ENCODE measurements at regions not wholly inside any gene's neighbourhood (a gene's known extent, or its start where the extent isn't known, plus 50 kb on each side); places are given as distances from the start of the nearest gene placed in this dataset.

- DNase-seq (ENCODE audit: low read depth in 2 of 2), result no peak
Measured at GRCh38 chr6:12221856-12222255, 68.3 kb upstream of the EDN1 start.

- no peak for DNase-seq (ENCODE audit: low read depth in 2 of 2)
Measured at GRCh38 chr6:12222405-12223366, 67.5 kb upstream of the EDN1 start.

GRCh38 chr6:12223383-12223782 is 66.8 kb upstream of the EDN1 start:
- no peak for DNase-seq (ENCODE audit: low read depth in 2 of 2)

DNA sequence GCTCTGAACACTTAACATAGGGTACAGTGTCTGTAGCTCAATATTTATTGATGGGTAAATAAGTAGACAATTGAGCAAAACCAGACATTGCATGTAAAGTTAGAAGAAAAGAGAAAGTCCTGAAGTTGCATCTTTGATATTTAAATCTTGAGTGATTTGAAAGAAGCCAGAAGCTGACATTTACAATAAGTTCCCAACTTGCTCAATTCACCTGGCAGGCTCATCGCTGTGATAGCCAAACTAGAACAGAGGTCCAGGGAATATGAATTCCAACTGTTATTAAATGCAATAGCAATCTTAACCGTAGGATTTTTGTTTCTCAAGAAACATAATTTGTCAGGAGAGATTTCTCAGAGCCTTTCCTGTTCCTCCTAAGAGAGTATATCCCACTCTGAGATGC is 65.9 kb upstream of the EDN1 start:
- no peak for DNase-seq (ENCODE audit: low read depth in 2 of 2)

- DNase-seq (ENCODE audit: low read depth in 2 of 2), result no peak
Measured at GRCh38 chr6:12228447-12229146, 61.6 kb upstream of the EDN1 start.

DNA sequence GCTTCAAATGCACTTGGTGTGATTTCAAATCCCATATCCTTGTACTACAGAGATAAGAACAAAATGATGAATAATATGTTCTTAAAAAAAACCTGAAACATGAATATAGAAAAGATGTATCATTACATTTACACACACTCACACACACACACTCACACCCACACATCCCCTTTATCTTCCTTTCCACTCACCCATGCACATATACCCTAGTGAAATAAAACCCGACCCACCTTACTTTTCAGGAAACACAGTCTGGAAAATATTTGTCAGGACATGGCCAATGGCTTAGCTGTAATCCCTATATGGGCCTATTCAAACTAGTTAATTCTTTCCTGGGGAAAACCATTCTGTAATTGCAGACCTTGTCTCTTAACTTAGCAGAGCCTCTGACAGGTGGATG is 60.8 kb upstream of the EDN1 start:
- no peak for DNase-seq (ENCODE audit: low read depth in 2 of 2)

- no peak for DNase-seq (ENCODE audit: low read depth in 2 of 2)
Measured at GRCh38 chr6:12230523-12230922, 59.6 kb upstream of the EDN1 start.

DNA sequence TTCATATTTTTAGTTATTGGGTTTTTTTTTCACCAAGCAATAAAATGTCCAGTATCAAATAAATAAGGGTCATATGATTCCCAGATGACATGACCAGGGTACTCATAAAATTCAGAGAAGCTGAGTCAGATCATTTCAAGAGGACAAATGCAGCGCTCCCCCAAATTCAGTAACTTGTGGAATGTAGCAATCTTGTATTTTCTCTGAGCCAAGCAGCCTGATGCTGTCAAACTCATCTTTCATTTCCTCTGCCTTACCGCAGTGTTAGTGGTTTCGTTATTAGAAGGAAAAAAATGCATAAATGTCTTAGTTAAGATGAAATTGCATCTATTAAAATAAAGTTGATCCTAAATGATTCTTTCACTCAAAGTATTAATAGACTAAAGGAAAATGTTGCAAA is 57.8 kb upstream of the EDN1 start:
- DNase-seq (ENCODE audit: low read depth in 2 of 2), result peak; percentile 80 to 82

DNA sequence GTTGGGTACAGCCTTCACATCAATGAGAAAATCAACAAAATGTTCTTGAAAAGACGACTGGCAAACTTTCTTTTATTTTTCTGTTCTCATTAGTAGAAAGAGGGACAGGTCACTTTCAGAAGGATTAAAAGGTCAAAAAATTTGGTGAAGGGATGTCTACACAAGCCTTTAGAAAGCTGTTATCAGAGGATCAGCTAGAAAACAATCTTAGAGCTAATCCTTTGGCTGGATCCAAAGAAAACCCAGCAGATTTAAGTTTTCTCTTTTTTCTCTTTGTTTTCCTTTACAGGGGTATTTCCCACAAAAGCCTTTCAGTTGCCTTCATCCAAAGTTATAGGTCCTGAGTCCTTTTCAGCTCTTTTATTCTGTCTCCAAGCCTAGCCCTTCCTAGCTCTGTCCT is 57.3 kb upstream of the EDN1 start:
- no peak for DNase-seq (ENCODE audit: low read depth in 2 of 2)

- peak; percentile 71 to 73 for DNase-seq (ENCODE audit: low read depth in 2 of 2)
Measured at GRCh38 chr6:12233693-12234571, 56.2 kb upstream of the EDN1 start.

- no peak for DNase-seq (ENCODE audit: low read depth in 2 of 2)
Measured at GRCh38 chr6:12235341-12235740, 54.8 kb upstream of the EDN1 start.

DNA sequence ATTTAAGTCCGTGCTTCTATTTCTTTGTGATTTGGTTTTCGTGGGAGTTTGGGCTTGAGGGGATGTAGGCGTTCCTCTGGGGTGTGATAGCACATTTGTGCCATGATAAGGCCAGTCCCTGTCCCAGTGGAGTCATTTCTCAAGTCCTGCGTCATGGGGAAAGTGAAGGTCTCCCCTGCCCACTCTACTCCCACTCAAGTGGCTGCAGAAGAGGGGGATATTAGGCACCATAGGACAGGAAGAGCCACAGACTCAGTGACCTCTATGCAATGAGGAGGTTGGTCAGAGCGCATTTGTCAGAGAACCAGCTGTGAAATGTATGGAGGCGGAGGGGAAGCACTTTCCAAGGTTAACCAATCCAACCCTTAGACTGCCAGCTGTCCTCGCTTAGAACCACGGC is 51.9 kb upstream of the EDN1 start:
- no peak for DNase-seq (ENCODE audit: low read depth in 2 of 2)
